Endothelial cell of umbilical vein (primary cell): ENCODE measurements at regions not wholly inside any gene's neighbourhood (a gene's known extent, or its start where the extent isn't known, plus 50 kb on each side); places are given as distances from the start of the nearest gene placed in this dataset.

Experiments used
- BruUV-seq: library from RNA; stranded (reverse); fragments of 400-500 nt; replicated peaks from 2 replicates; lab custom pipeline; 2021; lab: Mats Ljungman, UMichigan
- CTCF ChIA-PET: fragments of 300-600, 350-600 bp; sonication (Branson Sonifier 250); formaldehyde crosslinking; loops from one replicate; lab custom pipeline; 2021; ENCODE audit warnings: antibody characterized with exemption, inconsistent platforms; lab: Charles Lee
- POLR2A ChIA-PET: fragments of 300-600, 350-600 bp; sonication (Branson Sonifier 250); formaldehyde crosslinking; loops from one replicate; lab custom pipeline; 2021; ENCODE audit warnings: antibody characterized with exemption, inconsistent platforms; lab: Charles Lee
- DNase-seq: peaks from one replicate; pipeline ENCODE4 v3.0.0-alpha.2; 2011; ENCODE audit warnings: low read depth, low spot score
- FAIRE-seq: peaks from 2 replicates; lab custom pipeline; 2011; peaks lifted over from hg19 to GRCh38; lab: Jason Lieb, UNC
- H2AFZ ChIP-seq: 2 replicates; pipeline ENCODE4 v1.6.0; 2012; ENCODE audit warnings: low read depth, low read length, control low read depth, inconsistent platforms
- H3K27ac ChIP-seq: 2 replicates; pipeline ENCODE4 v1.5.1; 2011; ENCODE audit warnings: low read depth, mild to moderate bottlenecking, control low read depth, low read length, moderate library complexity; ENCODE audit not compliant: insufficient read depth
- H3K27me3 ChIP-seq, 2 experiments: 2 replicates each; pipeline versions ENCODE4 v1.6.0 to v1.6.1; 2011; ENCODE audit warnings: low read length in 2 of 2, mixed read lengths in 1 of 2; ENCODE audit not compliant: control insufficient read depth in 2 of 2, insufficient read depth in 2 of 2
- H3K36me3 ChIP-seq, 2 experiments: 2 replicates in 1 of 2; 3 replicates in 1 of 2; pipeline ENCODE4 v1.5.1; 2011; ENCODE audit warnings: low read length in 2 of 2, mild to moderate bottlenecking in 1 of 2, moderate library complexity in 1 of 2; ENCODE audit not compliant: control insufficient read depth in 2 of 2, insufficient read depth in 2 of 2; ENCODE audit errors: extremely low read depth in 1 of 2
- H3K4me1 ChIP-seq: 3 replicates; pipeline ENCODE4 v1.5.1; 2011; ENCODE audit warnings: mild to moderate bottlenecking, low read length; ENCODE audit not compliant: control insufficient read depth, insufficient read depth; ENCODE audit errors: extremely low read depth
- H3K4me2 ChIP-seq: 2 replicates; pipeline ENCODE4 v1.6.1; 2011; ENCODE audit warnings: low read length, control low read depth, mixed read lengths; ENCODE audit not compliant: insufficient read depth
- H3K4me3 ChIP-seq, 3 experiments: fragments of 200-600 bp in 1 of 3; sonication (generic), shearing (Covaris generic) in 1 of 3; replicated peaks in 1 of 3; 2 replicates each; pipeline ENCODE4 v1.5.1; 2011 to 2016; ENCODE audit warnings: control low read depth in 3 of 3, low read length in 3 of 3, mild to moderate bottlenecking in 2 of 3, inconsistent platforms in 1 of 3, low read depth in 1 of 3, moderate library complexity in 1 of 3; ENCODE audit not compliant: insufficient read depth in 1 of 3
- H3K79me2 ChIP-seq: 2 replicates; pipeline ENCODE4 v1.6.0; 2012; ENCODE audit warnings: low read length, inconsistent platforms; ENCODE audit not compliant: control insufficient read depth, insufficient read depth
- H3K9ac ChIP-seq: replicated peaks from 2 replicates; pipeline ENCODE3; 2011; ENCODE audit warnings: low read length, control low read depth; ENCODE audit not compliant: insufficient read depth; ENCODE audit errors: extremely low read depth
- H3K9me1 ChIP-seq: replicated peaks from 3 replicates; pipeline ENCODE4 v1.6.0; 2011; ENCODE audit warnings: mild to moderate bottlenecking, low read length; ENCODE audit not compliant: control insufficient read depth, insufficient read depth; ENCODE audit errors: extremely low read depth
- H3K9me3 ChIP-seq: replicated peaks from 2 replicates; pipeline ENCODE4 v1.5.1; 2012; ENCODE audit warnings: low read length, inconsistent platforms; ENCODE audit not compliant: control insufficient read depth, insufficient read depth
- H4K20me1 ChIP-seq: replicated peaks from 2 replicates; pipeline ENCODE3; 2011; ENCODE audit warnings: mild to moderate bottlenecking, low read length; ENCODE audit not compliant: control insufficient read depth, insufficient read depth; ENCODE audit errors: extremely low read depth
- EZH2 ChIP-seq: IDR thresholded peaks from 2 replicates; pipeline ENCODE4 v1.6.1; 2012; ENCODE audit warnings: borderline replicate concordance, low read depth, mild to moderate bottlenecking, moderate library complexity, low read length, inconsistent platforms; ENCODE audit not compliant: severe bottlenecking
- FOS ChIP-seq: IDR thresholded peaks from 2 replicates; pipeline ENCODE4 v1.6.1; 2011; ENCODE audit warnings: mild to moderate bottlenecking, low read length, moderate library complexity, borderline replicate concordance; ENCODE audit not compliant: insufficient read depth
- GATA2 ChIP-seq: IDR thresholded peaks from 2 replicates; pipeline ENCODE4 v1.7.0; 2011; ENCODE audit warnings: low read depth, mild to moderate bottlenecking, moderate library complexity, mixed read lengths, low read length; ENCODE audit not compliant: insufficient read length, insufficient read depth
- JUN ChIP-seq: IDR thresholded peaks from 2 replicates; pipeline ENCODE4 v1.6.1; 2011; ENCODE audit warnings: borderline replicate concordance, low read depth; ENCODE audit not compliant: insufficient read length, insufficient read depth
- MYC ChIP-seq: IDR thresholded peaks from one replicate; pipeline ENCODE4 v1.6.1; 2011; ENCODE audit warnings: mild to moderate bottlenecking, low read depth, low read length
- POLR2A ChIP-seq: IDR thresholded peaks from 2 replicates; pipeline ENCODE4 v1.6.1; 2012; ENCODE audit warnings: low read depth, mild to moderate bottlenecking, control low read depth, low read length
- POLR2AphosphoS5 ChIP-seq: IDR thresholded peaks from 2 replicates; pipeline ENCODE4 v1.6.1; 2012; ENCODE audit warnings: low read depth, mild to moderate bottlenecking, control low read depth, low read length, moderate library complexity; ENCODE audit not compliant: insufficient read depth
- dilution Hi-C: fragments of 300-500 bp; cut with MboI; formaldehyde crosslinking; loops from one replicate; pipeline ENCODE4 v1.15.0; 2019; ENCODE audit warnings: low sequenced_read_pairs; ENCODE audit not compliant: extremely low pct_ligation_motif_present
- intact Hi-C: fragments of 100-400 bp; cut with micrococcal nuclease; formaldehyde crosslinking; loops from one replicate; pipeline ENCODE4 v1.10.0; 2022
- TF ChIP-seq, protein P1 (sequence below), 2 donors: IDR thresholded peaks; 1 replicate in 1 of 2; 2 replicates in 1 of 2; pipeline ENCODE4 v1.5.1; 2011; ENCODE audit warnings: low read length in 2 of 2, mild to moderate bottlenecking in 2 of 2, moderate library complexity in 2 of 2, control low read depth in 1 of 2, inconsistent platforms in 1 of 2, low read depth in 1 of 2; ENCODE audit not compliant: insufficient read depth in 1 of 2; ENCODE audit errors: extremely low read depth in 1 of 2
- TF ChIP-seq, protein P2 (sequence below): IDR thresholded peaks from 2 replicates; pipeline ENCODE4 v1.6.1; 2011; ENCODE audit not compliant: insufficient read depth, insufficient read length

DNA sequence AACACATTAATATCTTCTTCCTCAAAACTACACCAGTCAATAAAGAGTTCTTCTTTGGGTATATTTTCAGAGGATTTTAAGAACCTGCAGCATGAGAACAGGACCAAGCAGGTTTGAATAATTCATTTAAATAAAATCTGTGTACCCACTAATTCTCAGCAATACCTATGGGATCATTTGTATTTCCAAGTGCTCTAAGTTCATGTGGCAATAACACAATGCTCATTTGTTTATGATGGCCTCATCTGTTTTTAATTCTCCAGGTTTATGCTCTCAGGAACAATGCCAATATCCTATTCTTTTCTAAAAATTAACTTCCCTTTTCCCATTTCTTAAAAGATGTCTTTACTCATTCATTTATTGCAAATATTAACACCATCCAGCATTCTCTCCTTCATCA is 264.7 kb downstream of the METTL4 start:
- Histone ChIP-seq H2AFZ (no peak overlapping the region), H3K27ac (no peak overlapping the region), H3K4me1 (peaks cover 37% of the 10 kb centered on the region), H3K27me3 (no peaks in the 10 kb centered on the region), H3K9ac (no peak overlapping the region), H3K4me2 (no peak overlapping the region), H3K79me2 (no peaks in the 10 kb centered on the region), H3K9me1 (no peaks in the 10 kb centered on the region), H3K9me3 (no peaks in the 10 kb centered on the region), H4K20me1 (no peaks in the 10 kb centered on the region), H3K36me3 (no peaks in the 10 kb centered on the region), H3K4me3 (no peak overlapping the region)
- dilution Hi-C loops (no loop called here), intact Hi-C loops (loop anchor here (10.0 kb wide), 1 partner anchor 938 kb away; the partner anchor contains the start of gene MYL12A)
- no peak for FAIRE-seq
- ChIA-PET CTCF (no interaction called here), POLR2A (no interaction called here)
- DNase-seq, result no peak
- BruUV-seq, result no TSS peak
- TF ChIP-seq FOS (no peak), MYC (no peak), POLR2AphosphoS5 (no peak), JUN (no peak), POLR2A (no peak), EZH2 (no peak), GATA2 (no peak)
- TF ChIP-seq, protein P1, sequence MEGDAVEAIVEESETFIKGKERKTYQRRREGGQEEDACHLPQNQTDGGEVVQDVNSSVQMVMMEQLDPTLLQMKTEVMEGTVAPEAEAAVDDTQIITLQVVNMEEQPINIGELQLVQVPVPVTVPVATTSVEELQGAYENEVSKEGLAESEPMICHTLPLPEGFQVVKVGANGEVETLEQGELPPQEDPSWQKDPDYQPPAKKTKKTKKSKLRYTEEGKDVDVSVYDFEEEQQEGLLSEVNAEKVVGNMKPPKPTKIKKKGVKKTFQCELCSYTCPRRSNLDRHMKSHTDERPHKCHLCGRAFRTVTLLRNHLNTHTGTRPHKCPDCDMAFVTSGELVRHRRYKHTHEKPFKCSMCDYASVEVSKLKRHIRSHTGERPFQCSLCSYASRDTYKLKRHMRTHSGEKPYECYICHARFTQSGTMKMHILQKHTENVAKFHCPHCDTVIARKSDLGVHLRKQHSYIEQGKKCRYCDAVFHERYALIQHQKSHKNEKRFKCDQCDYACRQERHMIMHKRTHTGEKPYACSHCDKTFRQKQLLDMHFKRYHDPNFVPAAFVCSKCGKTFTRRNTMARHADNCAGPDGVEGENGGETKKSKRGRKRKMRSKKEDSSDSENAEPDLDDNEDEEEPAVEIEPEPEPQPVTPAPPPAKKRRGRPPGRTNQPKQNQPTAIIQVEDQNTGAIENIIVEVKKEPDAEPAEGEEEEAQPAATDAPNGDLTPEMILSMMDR (IDR thresholded peaks at IDR 0.05; ENCODE audit: extremely low read depth in 1 of 2, insufficient read depth in 1 of 2, low read depth in 1 of 2, low read length in 2 of 2), result no peak
- TF ChIP-seq, protein P2, sequence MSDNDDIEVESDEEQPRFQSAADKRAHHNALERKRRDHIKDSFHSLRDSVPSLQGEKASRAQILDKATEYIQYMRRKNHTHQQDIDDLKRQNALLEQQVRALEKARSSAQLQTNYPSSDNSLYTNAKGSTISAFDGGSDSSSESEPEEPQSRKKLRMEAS, result no peak
